SK-N-SH (cell line): ENCODE measurements at regions not wholly inside any gene's neighbourhood (a gene's known extent, or its start where the extent isn't known, plus 50 kb on each side); places are given as distances from the start of the nearest gene placed in this dataset.

Experiments used
- EZH2phosphoT487 ChIP-seq: fragments of 200-600 bp; sonication (generic); IDR thresholded peaks from 2 replicates; pipeline ENCODE4 v1.6.1; 2017; ENCODE audit warnings: low read depth, mixed run types, mild to moderate bottlenecking, antibody characterized with exemption, moderate library complexity, borderline replicate concordance
- FOXJ3 ChIP-seq: sonication (generic); formaldehyde crosslinking; IDR thresholded peaks from 2 replicates; pipeline ENCODE4 v1.5.1; 2020; ENCODE audit warnings: mild to moderate bottlenecking, missing genetic modification reagents
- MXI1 ChIP-seq: IDR thresholded peaks from 2 replicates; pipeline ENCODE4 v1.6.1; 2012; ENCODE audit warnings: mild to moderate bottlenecking, low read depth, low read length, improper control_type of control experiment
- NFIC ChIP-seq: IDR thresholded peaks from 2 replicates; pipeline ENCODE4 v1.4.0; 2012; ENCODE audit warnings: borderline replicate concordance
- YY1 ChIP-seq: IDR thresholded peaks from 2 replicates; pipeline ENCODE4 v1.4.0; 2012; ENCODE audit warnings: low read depth, mild to moderate bottlenecking
- TF ChIP-seq, protein P1 (sequence below): fragments of 200-600 bp; sonication (generic); IDR thresholded peaks from 2 replicates; pipeline ENCODE4 v1.6.1; 2017; ENCODE audit warnings: antibody characterized with exemption, mild to moderate bottlenecking, moderate library complexity

DNA sequence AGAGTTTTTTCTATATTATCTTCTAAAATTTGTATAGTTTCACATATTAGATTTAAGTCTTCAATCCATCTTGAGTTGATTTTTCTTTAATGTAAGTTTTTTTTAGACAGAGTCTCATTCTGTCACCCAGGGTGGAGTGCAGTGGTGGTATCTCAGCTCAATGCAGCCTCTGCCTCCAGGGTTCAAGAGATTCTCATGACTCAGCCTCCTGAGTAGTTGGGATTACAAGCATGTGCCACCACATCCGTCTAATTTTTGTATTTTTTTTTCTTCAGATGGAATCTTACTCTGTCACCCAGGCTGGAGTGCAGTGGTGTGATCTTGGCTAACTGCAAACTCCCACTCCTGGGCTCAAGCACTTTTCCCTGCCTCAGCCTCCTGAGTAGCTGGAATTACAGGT lies 143.4 kb upstream of the ZNF92 start:
- no peak for TF ChIP-seq EZH2phosphoT487
- TF ChIP-seq, protein P1, sequence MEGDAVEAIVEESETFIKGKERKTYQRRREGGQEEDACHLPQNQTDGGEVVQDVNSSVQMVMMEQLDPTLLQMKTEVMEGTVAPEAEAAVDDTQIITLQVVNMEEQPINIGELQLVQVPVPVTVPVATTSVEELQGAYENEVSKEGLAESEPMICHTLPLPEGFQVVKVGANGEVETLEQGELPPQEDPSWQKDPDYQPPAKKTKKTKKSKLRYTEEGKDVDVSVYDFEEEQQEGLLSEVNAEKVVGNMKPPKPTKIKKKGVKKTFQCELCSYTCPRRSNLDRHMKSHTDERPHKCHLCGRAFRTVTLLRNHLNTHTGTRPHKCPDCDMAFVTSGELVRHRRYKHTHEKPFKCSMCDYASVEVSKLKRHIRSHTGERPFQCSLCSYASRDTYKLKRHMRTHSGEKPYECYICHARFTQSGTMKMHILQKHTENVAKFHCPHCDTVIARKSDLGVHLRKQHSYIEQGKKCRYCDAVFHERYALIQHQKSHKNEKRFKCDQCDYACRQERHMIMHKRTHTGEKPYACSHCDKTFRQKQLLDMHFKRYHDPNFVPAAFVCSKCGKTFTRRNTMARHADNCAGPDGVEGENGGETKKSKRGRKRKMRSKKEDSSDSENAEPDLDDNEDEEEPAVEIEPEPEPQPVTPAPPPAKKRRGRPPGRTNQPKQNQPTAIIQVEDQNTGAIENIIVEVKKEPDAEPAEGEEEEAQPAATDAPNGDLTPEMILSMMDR, result no peak
- TF ChIP-seq NFIC, result no peak
- TF ChIP-seq MXI1, result no peak
- no peak for TF ChIP-seq YY1
- no peak for TF ChIP-seq FOXJ3 (CRISPR knock-in tag)
